CD4-positive, alpha-beta memory T cell (primary cell): ENCODE measurements at regions not wholly inside any gene's neighbourhood (a gene's known extent, or its start where the extent isn't known, plus 50 kb on each side); places are given as distances from the start of the nearest gene placed in this dataset.

Experiments
- CTCF ChIA-PET: fragments of 350-600 bp; sonication (Branson Sonifier 250); formaldehyde crosslinking; loops from one replicate; lab custom pipeline; 2021; ENCODE audit warnings: inconsistent platforms; ENCODE audit not compliant: partially characterized antibody; lab: Charles Lee
- POLR2A ChIA-PET: fragments of 350-600 bp; sonication (Branson Sonifier 250); formaldehyde crosslinking; loops from one replicate; lab custom pipeline; 2021; ENCODE audit not compliant: partially characterized antibody; lab: Charles Lee
- DNase-seq, 5 donors: peaks; one replicate each; pipeline versions ENCODE4 v3.0.0 to v3.0.0-alpha.2; 2020 to 2022; ENCODE audit warnings: mixed read lengths in 1 of 5
- H3K27ac ChIP-seq: one replicate; pipeline ENCODE4 v1.7.0; 2013; ENCODE audit warnings: low read depth, low read length
- H3K27me3 ChIP-seq: 2 replicates; pipeline ENCODE4 v1.7.0; 2013; ENCODE audit warnings: mild to moderate bottlenecking, low read length, moderate library complexity; ENCODE audit not compliant: insufficient read depth
- H3K36me3 ChIP-seq: 2 replicates; pipeline ENCODE4 v1.7.0; 2013; ENCODE audit warnings: mild to moderate bottlenecking, low read length, moderate library complexity; ENCODE audit not compliant: insufficient read depth
- H3K4me1 ChIP-seq: 2 replicates; pipeline ENCODE4 v1.7.0; 2013; ENCODE audit warnings: mild to moderate bottlenecking, low read length, moderate library complexity; ENCODE audit not compliant: insufficient read depth
- H3K4me3 ChIP-seq, 2 donors: one replicate each; pipeline ENCODE4 v1.7.0; 2013; ENCODE audit warnings: low read length in 2 of 2, mild to moderate bottlenecking in 1 of 2
- H3K9me3 ChIP-seq, 2 donors: one replicate each; pipeline ENCODE4 v1.7.0; 2013; ENCODE audit warnings: low read length in 2 of 2, control low read depth in 1 of 2; ENCODE audit not compliant: control insufficient read depth in 1 of 2
- H3K27ac Mint-ChIP-seq, 7 donors: one replicate each; pipeline ENCODE4 v1.8.0; 2020 to 2021; ENCODE audit warnings: mixed read lengths in 7 of 7, mild to moderate bottlenecking in 6 of 7, inconsistent platforms in 3 of 7, moderate library complexity in 3 of 7
- H3K27me3 Mint-ChIP-seq, 2 donors: one replicate each; pipeline ENCODE4 v1.8.0; 2020 to 2021; ENCODE audit warnings: mixed read lengths in 2 of 2
- H3K36me3 Mint-ChIP-seq, 2 donors: one replicate each; pipeline ENCODE4 v1.8.0; 2020 to 2021; ENCODE audit warnings: mixed read lengths in 2 of 2, inconsistent platforms in 1 of 2, mild to moderate bottlenecking in 1 of 2
- H3K4me1 Mint-ChIP-seq, 4 donors: one replicate each; pipeline ENCODE4 v1.8.0; 2020 to 2021; ENCODE audit warnings: mixed read lengths in 4 of 4, mild to moderate bottlenecking in 1 of 4
- H3K4me3 Mint-ChIP-seq, 8 donors: one replicate each; pipeline ENCODE4 v1.8.0; 2020 to 2021; ENCODE audit warnings: mixed read lengths in 8 of 8, mild to moderate bottlenecking in 7 of 8, moderate library complexity in 6 of 8, inconsistent platforms in 3 of 8
- H3K9me3 Mint-ChIP-seq, 8 donors: one replicate each; pipeline ENCODE4 v1.8.0; 2020 to 2021; ENCODE audit warnings: mixed read lengths in 8 of 8, mild to moderate bottlenecking in 5 of 8, inconsistent platforms in 3 of 8, moderate library complexity in 1 of 8
- intact Hi-C: fragments of 100-400 bp; cut with micrococcal nuclease; formaldehyde crosslinking; loops from one replicate; pipeline ENCODE4 v1.15.1; 2023

GRCh38 chr6:126698732-126699240 is 358.9 kb downstream of the CENPW start:
- Histone ChIP-seq H3K36me3 (no peaks in the 10 kb centered on the region), H3K9me3 (no peaks in the 10 kb centered on the region), H3K4me3 (no peak overlapping the region), H3K27ac (no peak overlapping the region), H3K27me3 (no peaks in the 10 kb centered on the region), H3K4me1 (no peaks in the 10 kb centered on the region)
- peaks cover 0 to 3% (median 0%) of the 10 kb centered on the region in 8 donors for H3K9me3 Mint-ChIP-seq
- DNase-seq, result no peak
- ChIA-PET POLR2A (no interaction called here), CTCF (no interaction called here)
- no peak overlapping the region for H3K27ac Mint-ChIP-seq
- H3K36me3 Mint-ChIP-seq, result no peaks in the 10 kb centered on the region
- intact Hi-C loops, result no loop called here
- H3K4me3 Mint-ChIP-seq, result no peak overlapping the region
- H3K4me1 Mint-ChIP-seq, result peaks cover 0 to 4% (median 4%) of the 10 kb centered on the region in 4 donors
- H3K27me3 Mint-ChIP-seq, result no peaks in the 10 kb centered on the region

- Mint-ChIP-seq H3K27me3 (no peaks in the 10 kb centered on the region), H3K4me1 (peaks cover 0 to 4% (median 4%) of the 10 kb centered on the region in 4 donors), H3K36me3 (no peaks in the 10 kb centered on the region), H3K4me3 (peak overlapping the region in 5 of 8 donors; percentile 0 to 64 (median 44)), H3K9me3 (no peaks in the 10 kb centered on the region), H3K27ac (peak overlapping the region in 1 of 7 donors; percentile 2)
- ChIA-PET CTCF (no interaction called here), POLR2A (no interaction called here)
- Histone ChIP-seq H3K36me3 (no peaks in the 10 kb centered on the region), H3K4me1 (no peaks in the 10 kb centered on the region), H3K27ac (no peak overlapping the region), H3K4me3 (no peak overlapping the region), H3K9me3 (no peaks in the 10 kb centered on the region), H3K27me3 (no peaks in the 10 kb centered on the region)
- no peak for DNase-seq
- intact Hi-C loops, result no loop called here
Observed at GRCh38 chr6:126701676-126702560, 362.0 kb downstream of the CENPW start.

GRCh38 chr6:126716032-126716431 is 376.1 kb downstream of the CENPW start:
- DNase-seq, result no peak
- CTCF ChIA-PET, result no interaction called here
- no peaks in the 10 kb centered on the region for H3K36me3 Mint-ChIP-seq
- peaks cover 0 to 2% (median 0%) of the 10 kb centered on the region in 8 donors for H3K9me3 Mint-ChIP-seq
- intact Hi-C loops, result no loop called here
- H3K4me3 Mint-ChIP-seq, result no peak overlapping the region
- Histone ChIP-seq H3K4me1 (no peaks in the 10 kb centered on the region), H3K4me3 (no peak overlapping the region), H3K36me3 (no peaks in the 10 kb centered on the region), H3K9me3 (no peaks in the 10 kb centered on the region), H3K27me3 (no peaks in the 10 kb centered on the region), H3K27ac (no peak overlapping the region)
- no peak overlapping the region for H3K27ac Mint-ChIP-seq
- POLR2A ChIA-PET, result no interaction called here
- no peaks in the 10 kb centered on the region for H3K4me1 Mint-ChIP-seq
- H3K27me3 Mint-ChIP-seq, result no peaks in the 10 kb centered on the region

- no peaks in the 10 kb centered on the region for H3K27me3 Mint-ChIP-seq
- ChIA-PET CTCF (no interaction called here), POLR2A (no interaction called here)
- H3K27ac Mint-ChIP-seq, result no peak overlapping the region
- no peak for DNase-seq
- H3K4me1 ChIP-seq, result no peaks in the 10 kb centered on the region
- no peaks in the 10 kb centered on the region for H3K27me3 ChIP-seq
- no peak overlapping the region for H3K4me3 ChIP-seq
- no peaks in the 10 kb centered on the region for H3K4me1 Mint-ChIP-seq
- intact Hi-C loops, result no loop called here
- peaks cover 0 to 2% (median 0%) of the 10 kb centered on the region in 8 donors for H3K9me3 Mint-ChIP-seq
- no peak overlapping the region for H3K27ac ChIP-seq
- H3K9me3 ChIP-seq, result no peaks in the 10 kb centered on the region
- no peak overlapping the region for H3K4me3 Mint-ChIP-seq
- no peaks in the 10 kb centered on the region for H3K36me3 Mint-ChIP-seq
- no peaks in the 10 kb centered on the region for H3K36me3 ChIP-seq
Observed at GRCh38 chr6:126716826-126717509, 377.1 kb downstream of the CENPW start.

- peaks cover 0 to 1% of the 10 kb centered on the region in 2 donors for H3K27me3 Mint-ChIP-seq
- H3K9me3 Mint-ChIP-seq, result peaks cover 0 to 4% (median 0%) of the 10 kb centered on the region in 8 donors
- POLR2A ChIA-PET, result no interaction called here
- no peak overlapping the region for H3K27ac ChIP-seq
- H3K9me3 ChIP-seq, result no peaks in the 10 kb centered on the region
- DNase-seq, result no peak
- H3K4me3 ChIP-seq, result no peak overlapping the region
- no peaks in the 10 kb centered on the region for H3K36me3 Mint-ChIP-seq
- H3K27me3 ChIP-seq, result no peaks in the 10 kb centered on the region
- H3K4me1 ChIP-seq, result no peaks in the 10 kb centered on the region
- no peaks in the 10 kb centered on the region for H3K4me1 Mint-ChIP-seq
- intact Hi-C loops, result no loop called here
- H3K4me3 Mint-ChIP-seq, result no peak overlapping the region
- no peaks in the 10 kb centered on the region for H3K36me3 ChIP-seq
- CTCF ChIA-PET, result no interaction called here
- peak overlapping the region in 1 of 7 donors; percentile 68 for H3K27ac Mint-ChIP-seq
Observed at GRCh38 chr6:126718600-126719327, 378.8 kb downstream of the CENPW start.

- H3K27ac ChIP-seq, result no peak overlapping the region
- no peaks in the 10 kb centered on the region for H3K9me3 ChIP-seq
- H3K4me1 ChIP-seq, result no peaks in the 10 kb centered on the region
- Mint-ChIP-seq H3K9me3 (peaks cover 0 to 4% (median 0%) of the 10 kb centered on the region in 8 donors), H3K36me3 (no peaks in the 10 kb centered on the region), H3K4me1 (no peaks in the 10 kb centered on the region), H3K27me3 (peaks cover 0 to 1% of the 10 kb centered on the region in 2 donors), H3K4me3 (no peak overlapping the region), H3K27ac (no peak overlapping the region)
- H3K4me3 ChIP-seq, result no peak overlapping the region
- H3K27me3 ChIP-seq, result no peaks in the 10 kb centered on the region
- POLR2A ChIA-PET, result no interaction called here
- H3K36me3 ChIP-seq, result no peaks in the 10 kb centered on the region
- CTCF ChIA-PET, result no interaction called here
- DNase-seq, result no peak
- intact Hi-C loops, result no loop called here
Observed at GRCh38 chr6:126720304-126720703, 380.4 kb downstream of the CENPW start.
